Stimulated activated CD4-positive, alpha-beta T cell treated with anti-CD3 and anti-CD28 coated beads, Interleukin-15, amount 100 ng/mL, for 24 hours (primary cell): ENCODE measurements at regions not wholly inside any gene's neighbourhood (a gene's known extent, or its start where the extent isn't known, plus 50 kb on each side); places are given as distances from the start of the nearest gene placed in this dataset.
"Not testable (repeated sequence)": the region's sequence is repeated elsewhere in the genome, so short reads cannot be mapped to it uniquely, and the experiment has no call there.

Experiments used
- DNase-seq: peaks from one replicate; pipeline ENCODE4 v3.0.0-alpha.2; 2020

GRCh38 chr20:19121916-19122315 lies 90.5 kb upstream of the SLC24A3 start:
- no peak for DNase-seq

- no peak for DNase-seq
Measured at GRCh38 chr20:19122395-19122794, 90.0 kb upstream of the SLC24A3 start.

- DNase-seq: no peak
Measured at GRCh38 chr20:19125508-19125907, 86.9 kb upstream of the SLC24A3 start.

- no peak for DNase-seq
Measured at GRCh38 chr20:19129306-19129705, 83.1 kb upstream of the SLC24A3 start.

GRCh38 chr20:19129976-19130612 lies 82.3 kb upstream of the SLC24A3 start:
- DNase-seq: no peak

GRCh38 chr20:19130613-19130984 lies 81.8 kb upstream of the SLC24A3 start:
- no peak for DNase-seq

GRCh38 chr20:19137641-19138040 lies 74.8 kb upstream of the SLC24A3 start:
- DNase-seq: no peak

GRCh38 chr20:19138758-19139157 lies 73.7 kb upstream of the SLC24A3 start:
- DNase-seq: no peak

- not testable (repeated sequence) for DNase-seq
Measured at GRCh38 chr20:19139584-19139983, 72.9 kb upstream of the SLC24A3 start.

- no peak for DNase-seq
Measured at GRCh38 chr20:19141998-19142397, 70.4 kb upstream of the SLC24A3 start.

- no peak for DNase-seq
Measured at GRCh38 chr20:19143890-19144289, 68.6 kb upstream of the SLC24A3 start.

- DNase-seq: no peak
Measured at GRCh38 chr20:19161336-19161735, 51.1 kb upstream of the SLC24A3 start.
